HuH-7.5 (cell line): ENCODE measurements at regions not wholly inside any gene's neighbourhood (a gene's known extent, or its start where the extent isn't known, plus 50 kb on each side); places are given as distances from the start of the nearest gene placed in this dataset.

Experiments
- DNase-seq: peaks from one replicate; pipeline ENCODE4 v3.0.0; 2011; ENCODE audit warnings: low spot score

- DNase-seq: no peak
These were observed 138.1 kb upstream of the BMP4 start for GRCh38 chr14:54094765-54095164.

GRCh38 chr14:54098536-54098935, 141.9 kb upstream of the BMP4 start:
- DNase-seq: no peak

- no peak for DNase-seq
These were observed 145.4 kb upstream of the BMP4 start for GRCh38 chr14:54102051-54102456.

- DNase-seq: no peak
These were observed 145.9 kb upstream of the BMP4 start for GRCh38 chr14:54102530-54102929.

- no peak for DNase-seq
These were observed 148.0 kb upstream of the BMP4 start for GRCh38 chr14:54104601-54105145.

GRCh38 chr14:54105406-54105805, 148.8 kb upstream of the BMP4 start:
- DNase-seq: no peak

- DNase-seq: no peak
These were observed 149.3 kb upstream of the BMP4 start for GRCh38 chr14:54105898-54106297.

- no peak for DNase-seq
These were observed 150.2 kb upstream of the BMP4 start for GRCh38 chr14:54106661-54107377.

- no peak for DNase-seq
These were observed 152.2 kb upstream of the BMP4 start for GRCh38 chr14:54108481-54109471.

- DNase-seq: no peak
These were observed 153.0 kb upstream of the BMP4 start for GRCh38 chr14:54109521-54110120.

- no peak for DNase-seq
These were observed 158.3 kb upstream of the BMP4 start for GRCh38 chr14:54114941-54115340.

GRCh38 chr14:54116198-54116885, 159.7 kb upstream of the BMP4 start:
- DNase-seq: no peak

- DNase-seq: no peak
These were observed 160.3 kb upstream of the BMP4 start for GRCh38 chr14:54116972-54117371.

- DNase-seq: no peak
These were observed 160.8 kb upstream of the BMP4 start for GRCh38 chr14:54117396-54117795.

- DNase-seq: no peak
These were observed 161.3 kb upstream of the BMP4 start for GRCh38 chr14:54117924-54118323.

GRCh38 chr14:54120260-54120659, 163.6 kb upstream of the BMP4 start:
- DNase-seq: no peak

- DNase-seq: no peak
These were observed 164.9 kb upstream of the BMP4 start for GRCh38 chr14:54121466-54122027.

- no peak for DNase-seq
These were observed 167.2 kb upstream of the BMP4 start for GRCh38 chr14:54123841-54124240.

- DNase-seq: no peak
These were observed 168.5 kb upstream of the BMP4 start for GRCh38 chr14:54125109-54125508.

GRCh38 chr14:54126947-54127346, 170.3 kb upstream of the BMP4 start:
- DNase-seq: no peak

GRCh38 chr14:54127526-54127925, 170.9 kb upstream of the BMP4 start:
- DNase-seq: no peak
